Calu3 (cell line): ENCODE measurements at regions not wholly inside any gene's neighbourhood (a gene's known extent, or its start where the extent isn't known, plus 50 kb on each side); places are given as distances from the start of the nearest gene placed in this dataset.

Experiments used
- BruUV-seq: library from RNA; stranded (reverse); fragments of 400-500 nt; replicated peaks from 2 replicates; lab custom pipeline; 2021; lab: Mats Ljungman, UMichigan
- CTCF ChIA-PET: fragments of 300-600 bp; sonication (Branson Sonifier 250); formaldehyde crosslinking; loops from one replicate; lab custom pipeline; 2022; ENCODE audit warnings: antibody characterized with exemption; lab: Charles Lee
- DNase-seq: peaks from one replicate; pipeline ENCODE4 v3.0.0; 2022
- H3K27ac Mint-ChIP-seq: one replicate; pipeline ENCODE4 v1.8.0; 2022; ENCODE audit warnings: mixed read lengths; ENCODE audit not compliant: unreplicated experiment
- H3K27me3 Mint-ChIP-seq: one replicate; pipeline ENCODE4 v1.8.0; 2022; ENCODE audit warnings: mixed read lengths; ENCODE audit not compliant: unreplicated experiment
- H3K36me3 Mint-ChIP-seq: one replicate; pipeline ENCODE4 v1.8.0; 2022; ENCODE audit warnings: mild to moderate bottlenecking, moderate library complexity, mixed read lengths; ENCODE audit not compliant: insufficient read depth, unreplicated experiment
- H3K4me1 Mint-ChIP-seq: one replicate; pipeline ENCODE4 v1.8.0; 2022; ENCODE audit warnings: mild to moderate bottlenecking, low read depth, mixed read lengths; ENCODE audit not compliant: unreplicated experiment
- H3K4me3 Mint-ChIP-seq: one replicate; pipeline ENCODE4 v1.8.0; 2022; ENCODE audit warnings: mild to moderate bottlenecking, low read depth, moderate library complexity, mixed read lengths; ENCODE audit not compliant: unreplicated experiment
- H3K9me3 Mint-ChIP-seq: one replicate; pipeline ENCODE4 v1.8.0; 2022; ENCODE audit warnings: low read depth, mixed read lengths; ENCODE audit not compliant: unreplicated experiment
- intact Hi-C: fragments of 100-400 bp; cut with micrococcal nuclease; formaldehyde crosslinking; loops from one replicate; pipeline ENCODE4 v1.10.0; 2022; ENCODE audit not compliant: unreplicated experiment
- TF ChIP-seq, protein P1 (sequence below): fragments of 200-600 bp; IDR thresholded peaks from one replicate; pipeline ENCODE4 v1.8.0; 2022; ENCODE audit warnings: antibody characterized with exemption; ENCODE audit not compliant: unreplicated experiment

DNA sequence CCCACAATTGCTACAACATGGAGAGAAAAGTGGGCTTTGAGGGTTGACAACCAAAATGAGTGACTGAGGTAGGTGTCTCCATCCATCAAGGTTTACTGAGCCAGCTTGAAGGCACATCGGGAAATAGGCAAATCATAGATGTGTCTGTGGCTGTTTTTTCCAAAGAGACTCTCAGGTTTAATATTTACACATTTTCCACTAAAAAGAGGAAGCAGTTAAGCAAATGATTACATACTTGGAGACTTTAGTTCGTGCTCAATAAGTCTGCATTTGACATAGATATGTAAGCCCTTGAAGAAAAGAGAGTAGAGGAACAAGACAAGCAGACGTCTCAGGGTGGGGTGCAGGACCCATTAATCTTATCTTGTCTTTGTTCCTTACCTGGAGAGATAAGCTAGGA, 148.9 kb upstream of the COX10 start:
- no TSS peak for BruUV-seq
- H3K4me1 Mint-ChIP-seq = no peaks in the 10 kb centered on the region

DNA sequence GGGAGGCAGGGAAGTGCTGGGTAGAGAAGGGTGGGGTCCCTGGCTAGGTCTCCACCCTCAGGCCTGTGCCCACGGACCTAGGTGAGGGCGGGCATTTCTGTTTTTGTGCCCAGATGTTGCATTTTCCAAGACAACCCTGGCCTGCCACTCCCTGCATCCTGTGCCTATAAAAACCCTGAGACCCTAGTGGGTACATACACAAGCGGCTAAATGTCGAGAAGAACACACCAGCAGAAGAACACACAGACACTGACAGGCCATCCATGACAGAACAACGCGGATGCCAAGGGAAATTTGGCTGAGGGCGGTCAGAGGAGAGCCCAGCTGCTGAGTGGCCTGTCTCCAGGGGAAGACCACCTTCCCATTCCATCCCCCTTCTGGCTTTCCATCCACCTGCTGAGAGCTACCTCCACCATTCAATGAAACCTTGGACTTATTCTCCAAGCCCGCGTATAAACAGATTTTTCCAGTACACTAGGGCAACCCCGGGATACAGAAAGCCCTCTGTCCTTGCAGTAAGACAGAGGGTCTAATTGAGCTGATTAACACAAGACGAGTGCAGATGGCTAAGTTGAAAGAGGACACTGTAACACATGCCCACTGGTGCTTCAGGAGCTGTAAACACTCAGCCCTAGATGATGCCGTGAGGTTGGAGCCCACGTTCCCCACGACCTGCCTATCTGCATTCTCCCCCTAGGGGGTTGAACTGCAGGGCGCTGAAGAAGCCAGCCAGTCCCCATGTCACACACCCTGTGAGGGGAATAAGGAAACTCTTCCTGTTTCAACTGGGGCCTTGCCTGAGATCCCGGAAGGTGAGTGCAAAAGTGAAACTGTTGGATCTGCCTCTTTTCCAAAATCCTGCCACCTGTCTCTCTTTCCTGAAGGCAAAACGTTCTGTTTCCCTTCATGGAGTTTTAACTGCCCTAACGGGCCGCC, 147.2 kb upstream of the COX10 start:
- TF ChIP-seq, protein P1, sequence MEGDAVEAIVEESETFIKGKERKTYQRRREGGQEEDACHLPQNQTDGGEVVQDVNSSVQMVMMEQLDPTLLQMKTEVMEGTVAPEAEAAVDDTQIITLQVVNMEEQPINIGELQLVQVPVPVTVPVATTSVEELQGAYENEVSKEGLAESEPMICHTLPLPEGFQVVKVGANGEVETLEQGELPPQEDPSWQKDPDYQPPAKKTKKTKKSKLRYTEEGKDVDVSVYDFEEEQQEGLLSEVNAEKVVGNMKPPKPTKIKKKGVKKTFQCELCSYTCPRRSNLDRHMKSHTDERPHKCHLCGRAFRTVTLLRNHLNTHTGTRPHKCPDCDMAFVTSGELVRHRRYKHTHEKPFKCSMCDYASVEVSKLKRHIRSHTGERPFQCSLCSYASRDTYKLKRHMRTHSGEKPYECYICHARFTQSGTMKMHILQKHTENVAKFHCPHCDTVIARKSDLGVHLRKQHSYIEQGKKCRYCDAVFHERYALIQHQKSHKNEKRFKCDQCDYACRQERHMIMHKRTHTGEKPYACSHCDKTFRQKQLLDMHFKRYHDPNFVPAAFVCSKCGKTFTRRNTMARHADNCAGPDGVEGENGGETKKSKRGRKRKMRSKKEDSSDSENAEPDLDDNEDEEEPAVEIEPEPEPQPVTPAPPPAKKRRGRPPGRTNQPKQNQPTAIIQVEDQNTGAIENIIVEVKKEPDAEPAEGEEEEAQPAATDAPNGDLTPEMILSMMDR = no peak
- intact Hi-C loops = no loop called here
- H3K27me3 Mint-ChIP-seq = no peaks in the 10 kb centered on the region
- no TSS peak for BruUV-seq
- no peaks in the 10 kb centered on the region for H3K4me1 Mint-ChIP-seq
- DNase-seq = no peak
- H3K9me3 Mint-ChIP-seq = peaks cover 4% of the 10 kb centered on the region
- H3K27ac Mint-ChIP-seq = no peak overlapping the region
- no peaks in the 10 kb centered on the region for H3K36me3 Mint-ChIP-seq
- CTCF ChIA-PET = interaction anchor here (1.2 kb wide), 1 partner anchor 12 kb away, joined by 3 read pairs; no protein-coding TSS in a partner anchor
- no peak overlapping the region for H3K4me3 Mint-ChIP-seq

More for the DNA sequence above, 148.9 kb upstream of the COX10 start:
- Mint-ChIP-seq H3K27ac (no peak overlapping the region), H3K9me3 (peaks cover 4% of the 10 kb centered on the region), H3K36me3 (no peaks in the 10 kb centered on the region), H3K4me3 (no peak overlapping the region), H3K27me3 (no peaks in the 10 kb centered on the region)
- no peak for DNase-seq
- TF ChIP-seq, protein P1 = no peak
- intact Hi-C loops = no loop called here
- CTCF ChIA-PET = no interaction called here

DNA sequence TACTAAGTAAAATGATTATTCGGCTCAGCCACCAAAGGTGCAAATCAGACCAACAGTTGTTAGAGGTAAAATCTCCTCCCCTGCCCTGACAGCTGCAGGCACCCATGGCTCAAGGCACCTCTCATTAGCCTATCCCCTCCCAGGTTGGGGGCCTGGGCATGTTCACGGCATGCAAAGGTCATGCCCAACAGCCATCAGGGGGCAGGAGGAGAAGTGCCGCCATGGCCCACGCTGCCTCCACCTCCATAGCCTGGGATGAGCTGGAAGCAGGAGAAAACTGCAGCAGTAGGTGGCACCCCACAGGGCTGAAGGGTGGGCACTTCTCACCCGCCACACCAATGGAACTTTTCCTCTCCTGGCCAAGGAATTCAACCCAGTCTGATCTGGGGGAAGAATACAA, 146.4 kb upstream of the COX10 start:
- H3K4me1 Mint-ChIP-seq = no peaks in the 10 kb centered on the region
- no peak overlapping the region for H3K4me3 Mint-ChIP-seq
- no peaks in the 10 kb centered on the region for H3K27me3 Mint-ChIP-seq
- intact Hi-C loops = no loop called here
- H3K36me3 Mint-ChIP-seq = no peaks in the 10 kb centered on the region
- peaks cover 2% of the 10 kb centered on the region for H3K9me3 Mint-ChIP-seq
- CTCF ChIA-PET = no interaction called here
- no peak overlapping the region for H3K27ac Mint-ChIP-seq
- BruUV-seq = no TSS peak
- TF ChIP-seq, protein P1 = no peak
- DNase-seq = no peak

DNA sequence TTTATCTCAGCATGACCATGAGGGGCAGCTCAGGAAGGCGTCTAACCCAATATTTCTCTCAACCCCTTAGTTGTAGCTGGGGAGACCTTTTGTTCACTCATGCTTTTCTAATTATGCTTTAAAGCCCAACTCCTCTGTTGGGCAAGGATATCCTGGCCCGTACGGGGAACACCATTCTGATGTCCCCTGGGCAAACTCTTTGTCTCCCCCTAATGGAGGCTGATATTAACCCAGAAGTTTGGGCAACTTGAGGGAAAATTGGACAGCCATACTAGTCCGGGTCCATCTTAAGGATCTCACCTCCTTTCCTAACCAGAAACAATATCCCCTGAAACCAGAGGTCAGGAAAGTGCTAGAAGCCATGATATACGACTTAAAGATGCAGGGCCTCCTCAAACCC, 143.7 kb upstream of the COX10 start:
- intact Hi-C loops = no loop called here
- Mint-ChIP-seq H3K9me3 (peaks cover 6% of the 10 kb centered on the region), H3K4me3 (no peak overlapping the region), H3K4me1 (no peaks in the 10 kb centered on the region), H3K36me3 (no peaks in the 10 kb centered on the region), H3K27me3 (no peaks in the 10 kb centered on the region), H3K27ac (no peak overlapping the region)
- no TSS peak for BruUV-seq
- CTCF ChIA-PET = no interaction called here
- TF ChIP-seq, protein P1 = no peak
- no peak for DNase-seq
